Activated CD8-positive, alpha-beta memory T cell treated with anti-CD3 and anti-CD28 coated beads for 4 hours (primary cell): ENCODE measurements at regions not wholly inside any gene's neighbourhood (a gene's known extent, or its start where the extent isn't known, plus 50 kb on each side); places are given as distances from the start of the nearest gene placed in this dataset.

Experiments
- DNase-seq, 2 donors: peaks; one replicate each; pipeline ENCODE4 v3.0.0-alpha.2; 2020; ENCODE audit warnings: low read depth in 2 of 2

- DNase-seq, result no peak
Observed at GRCh38 chr6:170232186-170233002, 58.5 kb downstream of the DLL1 start.

- no peak for DNase-seq
Observed at GRCh38 chr6:170231293-170232185, 59.3 kb downstream of the DLL1 start.

GRCh38 chr6:170230520-170231292 is 60.2 kb downstream of the DLL1 start:
- no peak for DNase-seq

- DNase-seq, result no peak
Observed at GRCh38 chr6:170229851-170230519, 60.9 kb downstream of the DLL1 start.

GRCh38 chr6:170229396-170229795 is 61.5 kb downstream of the DLL1 start:
- no peak for DNase-seq

- DNase-seq, result no peak
Observed at GRCh38 chr6:170228946-170229310, 62.0 kb downstream of the DLL1 start.

- DNase-seq, result no peak
Observed at GRCh38 chr6:170227996-170228945, 62.6 kb downstream of the DLL1 start.

GRCh38 chr6:170227521-170227983 is 63.3 kb downstream of the DLL1 start:
- DNase-seq, result no peak

GRCh38 chr6:170226647-170227046 is 64.2 kb downstream of the DLL1 start:
- DNase-seq, result no peak

GRCh38 chr6:170225852-170226417 is 64.9 kb downstream of the DLL1 start:
- no peak for DNase-seq

GRCh38 chr6:170224694-170225660 is 65.9 kb downstream of the DLL1 start:
- no peak for DNase-seq

- DNase-seq, result no peak
Observed at GRCh38 chr6:170223718-170224693, 66.9 kb downstream of the DLL1 start.

- DNase-seq, result no peak
Observed at GRCh38 chr6:170222498-170223471, 68.1 kb downstream of the DLL1 start.

GRCh38 chr6:170221753-170222400 is 69.0 kb downstream of the DLL1 start:
- no peak for DNase-seq

GRCh38 chr6:170221052-170221752 is 69.7 kb downstream of the DLL1 start:
- no peak for DNase-seq
